MV-4-11 (cell line): ENCODE measurements at regions not wholly inside any gene's neighbourhood (a gene's known extent, or its start where the extent isn't known, plus 50 kb on each side); places are given as distances from the start of the nearest gene placed in this dataset.

Source experiments
- DNase-seq: peaks from one replicate; lab custom pipeline; 2025; lab: John Stamatoyannopoulos, UW

GRCh38 chr6:126091466-126091865 lies 105.1 kb downstream of the TRMT11 start:
- no peak for DNase-seq

- no peak for DNase-seq
Observed at GRCh38 chr6:126093108-126093507, 106.8 kb downstream of the TRMT11 start.

GRCh38 chr6:126094411-126094810 lies 108.1 kb downstream of the TRMT11 start:
- DNase-seq, result peak; percentile 12

- DNase-seq, result no peak
Observed at GRCh38 chr6:126100386-126100785, 114.0 kb downstream of the TRMT11 start.

- DNase-seq, result no peak
Observed at GRCh38 chr6:126102358-126102757, 116.0 kb downstream of the TRMT11 start.

GRCh38 chr6:126103993-126104392 lies 117.7 kb downstream of the TRMT11 start:
- no peak for DNase-seq

GRCh38 chr6:126107475-126108166 lies 121.3 kb downstream of the TRMT11 start:
- DNase-seq, result no peak

GRCh38 chr6:126110512-126111270 lies 124.4 kb downstream of the TRMT11 start:
- DNase-seq, result no peak

- no peak for DNase-seq
Observed at GRCh38 chr6:126111327-126111726, 125.0 kb downstream of the TRMT11 start.

- DNase-seq, result no peak
Observed at GRCh38 chr6:126112171-126112632, 125.9 kb downstream of the TRMT11 start.

GRCh38 chr6:126113261-126113660 lies 126.9 kb downstream of the TRMT11 start:
- no peak for DNase-seq

- DNase-seq, result no peak
Observed at GRCh38 chr6:126117251-126117650, 130.9 kb downstream of the TRMT11 start.

- DNase-seq, result no peak
Observed at GRCh38 chr6:126118058-126118755, 131.9 kb downstream of the TRMT11 start.

GRCh38 chr6:126118936-126119335 lies 132.6 kb downstream of the TRMT11 start:
- no peak for DNase-seq

GRCh38 chr6:126123226-126123625 lies 136.9 kb downstream of the TRMT11 start:
- no peak for DNase-seq

GRCh38 chr6:126127659-126128058 lies 141.3 kb downstream of the TRMT11 start:
- DNase-seq, result no peak

- no peak for DNase-seq
Observed at GRCh38 chr6:126131246-126131645, 144.9 kb downstream of the TRMT11 start.

GRCh38 chr6:126133984-126134383 lies 147.6 kb downstream of the TRMT11 start:
- no peak for DNase-seq

- no peak for DNase-seq
Observed at GRCh38 chr6:126134491-126134890, 148.2 kb downstream of the TRMT11 start.

GRCh38 chr6:126140015-126140414 lies 153.7 kb downstream of the TRMT11 start:
- no peak for DNase-seq

GRCh38 chr6:126143761-126144251 lies 157.5 kb downstream of the TRMT11 start:
- no peak for DNase-seq

GRCh38 chr6:126145351-126145750 lies 159.0 kb downstream of the TRMT11 start:
- no peak for DNase-seq
